SK-N-SH treated with all-trans-retinoic acid at 6 μM for 48 hours (cell line): ENCODE measurements at regions not wholly inside any gene's neighbourhood (a gene's known extent, or its start where the extent isn't known, plus 50 kb on each side); places are given as distances from the start of the nearest gene placed in this dataset.

ENCODE experiments used
- ATAC-seq: fragments of 200-7000 bp; cut with Tn5 transposase; 3 replicates; pipeline ENCODE4 v1.9.1; 2020; ENCODE audit warnings: mild to moderate bottlenecking, moderate library complexity
- ARNTL ChIP-seq: fragments of 450-650 bp; formaldehyde crosslinking; IDR thresholded peaks from 2 replicates; pipeline ENCODE4 v1.5.0; 2020; ENCODE audit warnings: low read depth, mild to moderate bottlenecking, moderate library complexity, borderline replicate concordance
- BACH2 ChIP-seq: fragments of 250-450 bp; sonication (Bioruptor Pico); IDR thresholded peaks from 2 replicates; pipeline ENCODE4 v1.9.0; 2021; ENCODE audit warnings: mild to moderate bottlenecking, borderline replicate concordance
- CREB5 ChIP-seq: fragments of 250-450 bp; sonication (Bioruptor Pico); IDR thresholded peaks from 2 replicates; pipeline ENCODE4 v1.5.1; 2020; ENCODE audit warnings: low read depth, mild to moderate bottlenecking, moderate library complexity
- CSDC2 ChIP-seq: fragments of 250-450 bp; sonication (Bioruptor Pico); IDR thresholded peaks from 2 replicates; pipeline ENCODE4 v1.5.0; 2020; ENCODE audit warnings: mild to moderate bottlenecking, moderate library complexity
- CSRNP3 ChIP-seq: fragments of 250-450 bp; sonication (Bioruptor Pico); IDR thresholded peaks from 2 replicates; pipeline ENCODE4 v1.5.1; 2021; ENCODE audit warnings: mild to moderate bottlenecking, moderate library complexity
- ESRRG ChIP-seq: fragments of 250-450 bp; sonication (Bioruptor Pico); IDR thresholded peaks from 2 replicates; pipeline ENCODE4 v1.6.1; 2021; ENCODE audit warnings: mild to moderate bottlenecking
- GLIS3 ChIP-seq: fragments of 250-450 bp; sonication (Bioruptor Pico); IDR thresholded peaks from 2 replicates; pipeline ENCODE4 v1.5.0; 2020; ENCODE audit warnings: mild to moderate bottlenecking, moderate library complexity
- ISL1 ChIP-seq: fragments of 250-450 bp; sonication (Bioruptor Pico); IDR thresholded peaks from 2 replicates; pipeline ENCODE4 v2.1.2; 2022; ENCODE audit warnings: mild to moderate bottlenecking, moderate library complexity
- OSR1 ChIP-seq: fragments of 250-450 bp; sonication (Bioruptor Pico); IDR thresholded peaks from 2 replicates; pipeline ENCODE4 v1.8.0; 2022; ENCODE audit warnings: moderate library complexity, mild to moderate bottlenecking, inconsistent platforms
- PATZ1 ChIP-seq: fragments of 250-450 bp; sonication (Bioruptor Pico); IDR thresholded peaks from 2 replicates; pipeline ENCODE4 v1.8.0; 2020; ENCODE audit warnings: mild to moderate bottlenecking, moderate library complexity, borderline replicate concordance
- RARB ChIP-seq: fragments of 250-450 bp; sonication (Bioruptor Pico); IDR thresholded peaks from 2 replicates; pipeline ENCODE4 v1.8.0; 2021; ENCODE audit warnings: mild to moderate bottlenecking, moderate library complexity
- SNAI2 ChIP-seq: fragments of 250-450 bp; sonication (Bioruptor Pico); IDR thresholded peaks from 2 replicates; pipeline ENCODE4 v1.5.0; 2020; ENCODE audit warnings: mild to moderate bottlenecking, moderate library complexity
- TCF4 ChIP-seq: fragments of 250-450 bp; sonication (Bioruptor Pico); IDR thresholded peaks from 2 replicates; pipeline ENCODE4 v1.8.0; 2021; ENCODE audit warnings: mild to moderate bottlenecking, moderate library complexity, borderline replicate concordance
- TOX ChIP-seq: fragments of 250-450 bp; sonication (Bioruptor Pico); IDR thresholded peaks from 2 replicates; pipeline ENCODE4 v1.8.0; 2021; ENCODE audit warnings: mild to moderate bottlenecking, moderate library complexity, borderline replicate concordance
- TSHZ2 ChIP-seq: fragments of 250-450 bp; sonication (Bioruptor Pico); IDR thresholded peaks from 2 replicates; pipeline ENCODE4 v1.5.0; 2020; ENCODE audit warnings: mild to moderate bottlenecking, moderate library complexity
- ZC3H10 ChIP-seq: fragments of 250-450 bp; sonication (Bioruptor Pico); IDR thresholded peaks from 2 replicates; pipeline ENCODE4 v1.5.1; 2021; ENCODE audit warnings: mild to moderate bottlenecking, moderate library complexity
- ZFP3 ChIP-seq: fragments of 250-450 bp; sonication (Bioruptor Pico); IDR thresholded peaks from 2 replicates; pipeline ENCODE4 v1.5.0; 2020; ENCODE audit warnings: mild to moderate bottlenecking, moderate library complexity
- ZFP30 ChIP-seq: fragments of 450-650 bp; formaldehyde crosslinking; IDR thresholded peaks from 2 replicates; pipeline ENCODE4 v1.5.0; 2022; ENCODE audit warnings: mild to moderate bottlenecking, moderate library complexity
- ZNF565 ChIP-seq: fragments of 450-650 bp; formaldehyde crosslinking; conservative IDR thresholded peaks from 2 replicates; pipeline ENCODE4 v1.5.0; 2020; ENCODE audit warnings: low read depth, mild to moderate bottlenecking, moderate library complexity
- ZNF70 ChIP-seq: fragments of 450-650 bp; formaldehyde crosslinking; IDR thresholded peaks from 2 replicates; pipeline ENCODE4 v1.5.0; 2020; ENCODE audit warnings: mild to moderate bottlenecking, moderate library complexity
- ZNF8 ChIP-seq: fragments of 450-650 bp; formaldehyde crosslinking; IDR thresholded peaks from 2 replicates; pipeline ENCODE4 v1.5.0; 2020; ENCODE audit warnings: mild to moderate bottlenecking, moderate library complexity

GRCh38 chr10:121082984-121083383 is 231.8 kb downstream of the WDR11 start (continued):
- TF ChIP-seq TSHZ2 (CRISPR knock-in tag) (no peak), ARNTL (no peak), CSRNP3 (no peak), ZNF565 (CRISPR knock-in tag) (no peak), TCF4 (CRISPR knock-in tag) (no peak), ISL1 (no peak), ZFP3 (CRISPR knock-in tag) (no peak), ZFP30 (no peak), SNAI2 (CRISPR knock-in tag) (no peak)

GRCh38 chr10:121084016-121084674 is 233.0 kb downstream of the WDR11 start:
- ATAC-seq = no peak
- TF ChIP-seq TSHZ2 (CRISPR knock-in tag) = no peak
- TF ChIP-seq CSRNP3 = no peak
- no peak for TF ChIP-seq GLIS3 (CRISPR knock-in tag)
- TF ChIP-seq ZNF8 (CRISPR knock-in tag) = no peak
- TF ChIP-seq CSDC2 (CRISPR knock-in tag) = no peak
- no peak for TF ChIP-seq SNAI2 (CRISPR knock-in tag)
- TF ChIP-seq ZNF565 (CRISPR knock-in tag) = no peak
- no peak for TF ChIP-seq ZC3H10 (CRISPR knock-in tag)
- TF ChIP-seq RARB (CRISPR knock-in tag) = no peak
- no peak for TF ChIP-seq ZNF70 (CRISPR knock-in tag)
- TF ChIP-seq BACH2 (CRISPR knock-in tag) = no peak
- no peak for TF ChIP-seq ZFP3 (CRISPR knock-in tag)
- TF ChIP-seq OSR1 (CRISPR knock-in tag) = no peak
- TF ChIP-seq CREB5 (CRISPR knock-in tag) = no peak
- TF ChIP-seq PATZ1 = no peak
- TF ChIP-seq TOX (CRISPR knock-in tag) = no peak
- TF ChIP-seq ESRRG (CRISPR knock-in tag) = no peak
